Psoas muscle (tissue), 7 donors: ENCODE measurements at regions not wholly inside any gene's neighbourhood (a gene's known extent, or its start where the extent isn't known, plus 50 kb on each side); places are given as distances from the start of the nearest gene placed in this dataset.

Source experiments
- ATAC-seq, 4 donors: fragments of 200-7000 bp; cut with Tn5 transposase; one replicate each; pipeline ENCODE4 v1.9.1; 2020; ENCODE audit warnings: moderate library complexity in 3 of 4, mild to moderate bottlenecking in 2 of 4
- DNase-seq, 2 donors: peaks; one replicate each; pipeline ENCODE4 v3.0.0-alpha.2; 2020
- H3K27ac ChIP-seq: fragments of 200-600 bp; one replicate; pipeline ENCODE4 v1.8.0; 2022
- H3K27me3 ChIP-seq, 3 donors: fragments of 200-600 bp in 1 of 3; one replicate each; pipeline versions ENCODE4 v1.6.1 to v1.8.0; 2013 to 2022; ENCODE audit warnings: low read length in 2 of 3, mild to moderate bottlenecking in 2 of 3, moderate library complexity in 1 of 3; ENCODE audit not compliant: insufficient read depth in 3 of 3
- H3K36me3 ChIP-seq, 2 donors: fragments of 200-600 bp in 1 of 2; one replicate each; pipeline versions ENCODE4 v1.6.1 to v1.8.0; 2013 to 2022; ENCODE audit warnings: low read depth in 1 of 2, mild to moderate bottlenecking in 1 of 2, moderate library complexity in 1 of 2; ENCODE audit not compliant: insufficient read depth in 1 of 2
- H3K4me1 ChIP-seq: fragments of 200-600 bp; one replicate; pipeline ENCODE4 v1.8.0; 2022
- H3K4me3 ChIP-seq: fragments of 200-600 bp; one replicate; pipeline ENCODE4 v1.8.0; 2022; ENCODE audit warnings: mild to moderate bottlenecking
- H3K9me3 ChIP-seq: fragments of 200-600 bp; one replicate; pipeline ENCODE4 v1.8.0; 2022
- WGBS, 3 donors: extraction: QIAGEN DNeasy Blood & Tissue Kit; methylation state at CpG; one replicate each; pipeline versions ENCODE4 v1.1.6 to v1.1.7; 2013; 5-methylcytosine and 5-hydroxymethylcytosine counted together
- intact Hi-C, 2 donors: fragments of 100-400 bp; cut with DNase I; formaldehyde crosslinking; loops; one replicate each; pipeline versions ENCODE4 v1.11.0 to v1.14.2; 2022
- TF ChIP-seq, protein P1 (sequence below): fragments of 200-600 bp; IDR thresholded peaks from one replicate; pipeline ENCODE4 v1.8.0; 2022; ENCODE audit warnings: antibody characterized with exemption
- donor health status: healthy with polysubstance abuse.
- donor health status: DM: no; HTN: no; CAD: no; lungs with moderate emphysema.
- donor health status: Bipolar disorder and iron deficiency.
- donor health status: healthy.
- donor health status: DM: yes; HTN: yes; CAD: no.
- donor health status: DM: no; HTN: no; CAD: no.
- donor health status: DM: yes; HTN: yes; CAD: no.

DNA sequence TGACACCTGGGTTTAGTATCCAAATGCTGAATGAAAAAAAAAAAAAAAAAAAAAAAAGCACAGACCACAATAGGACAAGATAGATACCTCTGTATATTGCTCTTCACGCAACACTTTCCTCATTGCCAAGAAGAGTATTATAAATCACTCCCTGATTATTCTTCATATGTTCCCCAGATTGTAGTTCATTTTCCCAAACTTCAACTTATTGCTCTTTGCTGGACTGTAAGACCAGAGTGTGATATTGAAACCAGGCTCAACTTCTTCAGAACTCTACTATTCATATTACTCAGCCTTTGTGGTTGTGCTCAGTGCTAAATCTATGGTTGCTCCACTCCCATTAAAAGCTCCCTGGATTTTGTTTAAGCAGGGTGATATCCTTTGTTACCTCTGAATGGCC lies 180.4 kb downstream of the NTMT2 start:
- intact Hi-C loops, result no loop called here
- H3K4me3 ChIP-seq, result no peak overlapping the region
- TF ChIP-seq, protein P1, sequence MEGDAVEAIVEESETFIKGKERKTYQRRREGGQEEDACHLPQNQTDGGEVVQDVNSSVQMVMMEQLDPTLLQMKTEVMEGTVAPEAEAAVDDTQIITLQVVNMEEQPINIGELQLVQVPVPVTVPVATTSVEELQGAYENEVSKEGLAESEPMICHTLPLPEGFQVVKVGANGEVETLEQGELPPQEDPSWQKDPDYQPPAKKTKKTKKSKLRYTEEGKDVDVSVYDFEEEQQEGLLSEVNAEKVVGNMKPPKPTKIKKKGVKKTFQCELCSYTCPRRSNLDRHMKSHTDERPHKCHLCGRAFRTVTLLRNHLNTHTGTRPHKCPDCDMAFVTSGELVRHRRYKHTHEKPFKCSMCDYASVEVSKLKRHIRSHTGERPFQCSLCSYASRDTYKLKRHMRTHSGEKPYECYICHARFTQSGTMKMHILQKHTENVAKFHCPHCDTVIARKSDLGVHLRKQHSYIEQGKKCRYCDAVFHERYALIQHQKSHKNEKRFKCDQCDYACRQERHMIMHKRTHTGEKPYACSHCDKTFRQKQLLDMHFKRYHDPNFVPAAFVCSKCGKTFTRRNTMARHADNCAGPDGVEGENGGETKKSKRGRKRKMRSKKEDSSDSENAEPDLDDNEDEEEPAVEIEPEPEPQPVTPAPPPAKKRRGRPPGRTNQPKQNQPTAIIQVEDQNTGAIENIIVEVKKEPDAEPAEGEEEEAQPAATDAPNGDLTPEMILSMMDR, result no peak
- 91 to 100% (median 91%) methylated on average over 1 of the region's 1 CpG for WGBS, 3 donors
- H3K36me3 ChIP-seq, result no peaks in the 10 kb centered on the region
- H3K27me3 ChIP-seq, result no peaks in the 10 kb centered on the region
- ATAC-seq, result no peak
- no peak for DNase-seq
- H3K9me3 ChIP-seq, result no peaks in the 10 kb centered on the region
- no peak overlapping the region for H3K27ac ChIP-seq
- no peaks in the 10 kb centered on the region for H3K4me1 ChIP-seq

DNA sequence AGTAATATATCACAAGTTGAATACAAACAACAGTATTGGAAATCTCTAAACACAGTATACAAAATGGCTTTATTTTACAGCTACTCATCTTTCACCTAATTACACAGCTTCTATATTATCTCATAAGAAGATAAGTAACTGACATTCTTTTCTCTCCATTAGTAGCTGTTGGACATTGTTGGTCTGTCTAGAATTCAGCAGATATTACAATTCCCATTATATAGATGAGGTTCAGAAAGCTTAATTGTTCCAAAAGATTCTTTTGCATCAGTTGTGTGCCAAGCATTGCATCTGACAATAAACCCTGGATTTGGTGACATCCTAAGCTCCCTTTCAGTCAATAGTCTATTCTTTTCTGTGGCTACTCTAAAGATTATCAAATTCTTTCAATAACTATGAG lies 187.0 kb downstream of the NTMT2 start:
- intact Hi-C loops, result no loop called here
- Histone ChIP-seq H3K27me3 (no peaks in the 10 kb centered on the region), H3K36me3 (no peaks in the 10 kb centered on the region), H3K27ac (no peak overlapping the region), H3K4me3 (no peak overlapping the region), H3K9me3 (no peaks in the 10 kb centered on the region), H3K4me1 (no peaks in the 10 kb centered on the region)
- no peak for ATAC-seq
- DNase-seq, result no peak
- TF ChIP-seq, protein P1, result no peak

DNA sequence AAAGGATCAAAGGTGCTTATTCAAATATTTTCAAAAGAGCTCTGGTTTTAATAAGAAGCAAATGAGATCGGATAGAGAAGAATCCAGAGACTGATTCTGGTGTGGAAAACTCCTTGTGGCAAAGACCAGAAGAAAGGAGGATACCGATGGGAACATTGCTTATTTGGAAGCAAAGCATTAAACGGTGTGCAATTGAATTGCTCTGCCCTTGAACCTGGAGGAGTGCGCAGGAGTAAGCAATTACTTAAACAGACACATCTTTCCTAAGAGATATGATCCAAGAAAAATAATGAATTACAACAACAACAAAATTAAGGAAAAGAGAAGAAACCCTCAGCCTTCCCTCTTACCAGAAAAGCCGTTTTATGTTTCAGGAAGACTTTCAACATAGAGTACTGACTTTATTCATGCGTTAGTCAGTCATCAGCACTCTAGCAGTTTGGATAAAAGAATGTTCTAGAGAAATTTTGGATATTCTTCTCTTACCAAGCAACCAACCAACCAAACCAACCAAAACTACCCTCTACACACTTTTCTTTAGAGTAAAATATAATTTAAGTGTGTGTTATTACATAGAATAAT lies 191.7 kb downstream of the NTMT2 start:
- Histone ChIP-seq H3K4me3 (no peak overlapping the region), H3K36me3 (no peaks in the 10 kb centered on the region), H3K9me3 (no peaks in the 10 kb centered on the region), H3K4me1 (no peaks in the 10 kb centered on the region), H3K27ac (no peak overlapping the region), H3K27me3 (no peaks in the 10 kb centered on the region)
- intact Hi-C loops, result no loop called here
- WGBS, 3 donors, result 68 to 81% (median 79%) methylated on average over 6 of the region's 6 CpGs
- ATAC-seq, result no peak
- TF ChIP-seq, protein P1, result no peak
- DNase-seq, result no peak

DNA sequence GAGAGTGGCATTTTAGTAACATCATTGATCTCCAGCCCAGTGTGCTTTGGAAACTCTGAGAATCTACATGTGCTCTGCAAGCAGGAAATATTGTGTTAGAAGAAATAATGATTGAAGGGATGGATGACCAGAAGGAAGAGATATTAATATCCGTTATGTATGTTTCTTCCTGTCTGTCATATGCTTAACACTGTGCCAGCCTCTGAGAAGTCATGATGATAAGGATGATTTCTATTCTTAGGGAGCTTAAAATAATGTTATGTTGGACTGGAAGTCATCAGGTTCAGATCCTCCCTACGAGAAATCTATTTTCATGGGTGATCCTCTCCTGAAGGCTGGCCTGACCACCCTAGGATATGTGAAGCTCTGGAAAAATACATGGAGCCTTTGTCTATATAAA lies 192.4 kb upstream of the GORAB start:
- no peak overlapping the region for H3K27ac ChIP-seq
- ATAC-seq (no peak), DNase-seq (no peak)
- intact Hi-C loops, result no loop called here
- 77 to 86% (median 86%) methylated on average over 2 of the region's 2 CpGs for WGBS, 3 donors
- no peaks in the 10 kb centered on the region for H3K4me1 ChIP-seq
- H3K9me3 ChIP-seq, result no peaks in the 10 kb centered on the region
- H3K27me3 ChIP-seq, result no peaks in the 10 kb centered on the region
- TF ChIP-seq, protein P1, result no peak
- no peaks in the 10 kb centered on the region for H3K36me3 ChIP-seq
- no peak overlapping the region for H3K4me3 ChIP-seq

- intact Hi-C loops, result no loop called here
- WGBS, 3 donors, result 64 to 67% (median 66%) methylated on average over 2 of the region's 2 CpGs
- H3K4me3 ChIP-seq, result no peak overlapping the region
- H3K27ac ChIP-seq, result no peak overlapping the region
- H3K27me3 ChIP-seq, result no peaks in the 10 kb centered on the region
- DNase-seq (no peak), ATAC-seq (no peak)
- H3K4me1 ChIP-seq, result no peaks in the 10 kb centered on the region
- TF ChIP-seq, protein P1, result no peak
- no peaks in the 10 kb centered on the region for H3K9me3 ChIP-seq
- H3K36me3 ChIP-seq, result no peaks in the 10 kb centered on the region
Observed at GRCh38 chr1:170340308-170340707, 191.7 kb upstream of the GORAB start.
